ENCODE measurements at regions not wholly inside any gene's neighbourhood (a gene's known extent, or its start where the extent isn't known, plus 50 kb on each side); places are given as distances from the start of the nearest gene placed in this dataset.

GRCh38 chr14:51328772-51329353, 88.8 kb downstream of the TMX1 start:
- Histone ChIP-seq H3K27ac (peak overlapping the region in 1 of 2 donors; percentile 66), H3K9me3 (no peaks in the 10 kb centered on the region), H3K36me3 (no peaks in the 10 kb centered on the region), H3K27me3 (no peaks in the 10 kb centered on the region), H3K4me1 (peaks cover 0 to 5% of the 10 kb centered on the region in 2 donors), H3K4me3 (no peak overlapping the region)
- intact Hi-C loops (cut with DNase I): no loop called here
- ATAC-seq: peak; percentile 65
- DNase-seq: no peak
- TF ChIP-seq CTCF (IDR thresholded peaks at IDR 0.05): no peak

- no peak overlapping the region for H3K4me3 ChIP-seq
- intact Hi-C loops (cut with DNase I): no loop called here
- no peak for TF ChIP-seq CTCF (IDR thresholded peaks at IDR 0.05)
- H3K36me3 ChIP-seq: no peaks in the 10 kb centered on the region
- ATAC-seq (no peak), DNase-seq (no peak)
- no peaks in the 10 kb centered on the region for H3K27me3 ChIP-seq
- H3K9me3 ChIP-seq: no peaks in the 10 kb centered on the region
- H3K27ac ChIP-seq: no peak overlapping the region
- H3K4me1 ChIP-seq: peaks cover 0 to 5% of the 10 kb centered on the region in 2 donors
Observed at GRCh38 chr14:51331486-51332367, 91.7 kb downstream of the TMX1 start.

- Histone ChIP-seq H3K36me3 (no peaks in the 10 kb centered on the region), H3K4me3 (no peak overlapping the region), H3K4me1 (no peaks in the 10 kb centered on the region), H3K27me3 (no peaks in the 10 kb centered on the region), H3K9me3 (no peaks in the 10 kb centered on the region), H3K27ac (no peak overlapping the region)
- no peak for TF ChIP-seq CTCF (IDR thresholded peaks at IDR 0.05)
- no peak for ATAC-seq
- intact Hi-C loops (cut with DNase I): no loop called here
- no peak for DNase-seq
Observed at GRCh38 chr14:51333299-51333698, 93.3 kb downstream of the TMX1 start.

DNA sequence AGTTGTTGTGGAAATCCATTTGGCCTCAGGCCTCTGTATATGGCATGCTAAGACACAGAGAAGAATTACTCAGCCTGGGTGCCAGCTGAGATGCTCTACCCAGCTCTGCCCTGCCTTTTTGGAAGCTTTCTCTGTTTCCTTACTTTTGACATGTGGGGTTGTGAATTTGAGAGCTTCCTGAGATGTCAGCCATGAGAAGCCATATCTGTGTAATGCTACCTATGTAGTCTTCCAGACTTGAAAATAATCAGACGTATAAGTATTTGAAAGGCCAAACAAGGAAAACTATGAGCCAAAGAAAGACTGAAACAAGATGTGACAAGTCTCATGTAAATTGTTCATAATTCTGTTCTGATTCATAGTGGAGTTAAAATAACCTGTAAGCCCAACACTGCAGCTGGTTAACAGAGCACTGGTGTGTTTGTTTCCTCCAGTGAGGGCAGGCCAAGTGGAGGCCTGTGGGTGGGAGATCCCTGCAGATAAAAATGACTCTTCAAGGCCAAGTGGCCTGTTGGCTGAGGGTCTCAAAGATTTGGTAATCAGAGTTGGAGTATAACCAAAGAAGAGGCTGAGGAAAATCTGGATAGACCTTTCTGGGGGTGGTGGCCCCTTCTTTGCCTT, 94.0 kb downstream of the TMX1 start:
- DNase-seq (no peak), ATAC-seq (no peak)
- Histone ChIP-seq H3K9me3 (no peaks in the 10 kb centered on the region), H3K36me3 (no peaks in the 10 kb centered on the region), H3K27ac (no peak overlapping the region), H3K27me3 (no peaks in the 10 kb centered on the region), H3K4me3 (no peak overlapping the region), H3K4me1 (no peaks in the 10 kb centered on the region)
- TF ChIP-seq CTCF (IDR thresholded peaks at IDR 0.05): no peak
- intact Hi-C loops (cut with DNase I): no loop called here

DNA sequence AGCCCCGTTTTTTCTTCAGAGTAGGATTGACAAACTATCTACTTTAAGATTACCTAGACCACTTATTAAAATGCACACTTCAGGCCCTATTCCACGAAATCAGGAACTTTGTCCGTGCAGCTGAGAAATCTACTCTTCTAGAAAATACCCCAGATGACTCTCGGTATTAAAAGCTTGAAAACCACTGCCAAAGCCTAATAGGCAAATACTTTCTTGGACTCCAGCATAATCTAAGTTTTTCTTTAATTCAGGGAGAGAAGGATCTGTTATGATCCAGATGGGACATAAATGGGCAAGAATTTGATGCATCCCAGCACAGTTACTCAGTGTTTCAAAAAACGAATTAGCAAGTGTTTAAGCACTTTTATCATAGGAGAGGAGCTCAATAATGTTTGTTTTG, 94.5 kb downstream of the TMX1 start:
- Histone ChIP-seq H3K27me3 (no peaks in the 10 kb centered on the region), H3K27ac (no peak overlapping the region), H3K9me3 (no peaks in the 10 kb centered on the region), H3K4me1 (no peaks in the 10 kb centered on the region), H3K36me3 (no peaks in the 10 kb centered on the region), H3K4me3 (no peak overlapping the region)
- no peak for ATAC-seq
- intact Hi-C loops (cut with DNase I): no loop called here
- no peak for DNase-seq
- TF ChIP-seq CTCF (IDR thresholded peaks at IDR 0.05): no peak

All from left lung (tissue), 4 donors.